C4-2B (cell line): ENCODE measurements at regions not wholly inside any gene's neighbourhood (a gene's known extent, or its start where the extent isn't known, plus 50 kb on each side); places are given as distances from the start of the nearest gene placed in this dataset.

Source experiments
- ZFX ChIP-seq: fragments of 450-650 bp; IDR thresholded peaks from 2 replicates; pipeline ENCODE4 v1.6.1; 2017
- TF ChIP-seq, protein P1 (sequence below): fragments of 450-650 bp; conservative IDR thresholded peaks from 2 replicates; pipeline ENCODE4 v1.5.1; 2017; ENCODE audit warnings: mild to moderate bottlenecking

DNA sequence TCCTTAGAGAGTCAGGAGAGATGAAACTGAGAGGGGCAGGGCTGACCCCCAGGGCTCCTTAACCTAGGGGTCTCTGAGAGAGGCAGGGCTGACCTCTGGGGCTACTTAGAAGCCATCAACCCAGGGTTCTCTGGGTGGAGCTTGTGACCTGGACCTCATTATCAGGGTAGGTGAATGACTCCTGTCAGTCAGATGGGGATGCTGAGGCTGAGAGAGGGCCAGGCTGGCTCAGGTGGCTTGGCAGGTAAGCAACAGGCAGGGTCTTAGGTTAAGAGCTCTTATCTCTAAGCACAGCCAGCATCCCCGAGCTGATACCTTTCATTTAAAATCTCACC lies 160.9 kb downstream of the PTPRU start:
- TF ChIP-seq, protein P1, sequence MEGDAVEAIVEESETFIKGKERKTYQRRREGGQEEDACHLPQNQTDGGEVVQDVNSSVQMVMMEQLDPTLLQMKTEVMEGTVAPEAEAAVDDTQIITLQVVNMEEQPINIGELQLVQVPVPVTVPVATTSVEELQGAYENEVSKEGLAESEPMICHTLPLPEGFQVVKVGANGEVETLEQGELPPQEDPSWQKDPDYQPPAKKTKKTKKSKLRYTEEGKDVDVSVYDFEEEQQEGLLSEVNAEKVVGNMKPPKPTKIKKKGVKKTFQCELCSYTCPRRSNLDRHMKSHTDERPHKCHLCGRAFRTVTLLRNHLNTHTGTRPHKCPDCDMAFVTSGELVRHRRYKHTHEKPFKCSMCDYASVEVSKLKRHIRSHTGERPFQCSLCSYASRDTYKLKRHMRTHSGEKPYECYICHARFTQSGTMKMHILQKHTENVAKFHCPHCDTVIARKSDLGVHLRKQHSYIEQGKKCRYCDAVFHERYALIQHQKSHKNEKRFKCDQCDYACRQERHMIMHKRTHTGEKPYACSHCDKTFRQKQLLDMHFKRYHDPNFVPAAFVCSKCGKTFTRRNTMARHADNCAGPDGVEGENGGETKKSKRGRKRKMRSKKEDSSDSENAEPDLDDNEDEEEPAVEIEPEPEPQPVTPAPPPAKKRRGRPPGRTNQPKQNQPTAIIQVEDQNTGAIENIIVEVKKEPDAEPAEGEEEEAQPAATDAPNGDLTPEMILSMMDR = no peak
- no peak for TF ChIP-seq ZFX
